Activated T-helper 1 cell treated with Interleukin-2 at 50 U/mL for 16 hours (primary cell): ENCODE measurements at regions not wholly inside any gene's neighbourhood (a gene's known extent, or its start where the extent isn't known, plus 50 kb on each side); places are given as distances from the start of the nearest gene placed in this dataset.

Experiments
- DNase-seq: peaks from one replicate; pipeline ENCODE4 v3.0.0-alpha.2; 2020; ENCODE audit warnings: low read depth

DNA sequence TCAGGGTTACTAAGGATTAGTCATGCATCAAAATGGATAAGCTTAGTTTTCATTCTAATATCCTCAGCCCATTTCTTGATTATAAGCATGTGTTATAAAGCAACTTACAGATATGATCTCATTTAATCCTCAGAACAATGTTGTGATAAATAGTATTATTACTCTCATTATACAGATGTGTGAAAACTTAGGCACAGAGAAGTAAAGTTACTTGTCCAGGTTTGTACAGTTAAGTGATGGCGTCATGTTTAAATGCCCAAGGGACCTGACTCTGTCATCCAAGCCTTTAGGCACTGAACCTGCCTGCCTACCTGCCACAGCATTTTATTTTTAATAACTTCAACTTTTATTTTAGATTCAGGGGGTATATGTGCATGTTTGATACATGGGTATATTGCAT lies 472.9 kb upstream of the SEMA6D start:
- no peak for DNase-seq

DNA sequence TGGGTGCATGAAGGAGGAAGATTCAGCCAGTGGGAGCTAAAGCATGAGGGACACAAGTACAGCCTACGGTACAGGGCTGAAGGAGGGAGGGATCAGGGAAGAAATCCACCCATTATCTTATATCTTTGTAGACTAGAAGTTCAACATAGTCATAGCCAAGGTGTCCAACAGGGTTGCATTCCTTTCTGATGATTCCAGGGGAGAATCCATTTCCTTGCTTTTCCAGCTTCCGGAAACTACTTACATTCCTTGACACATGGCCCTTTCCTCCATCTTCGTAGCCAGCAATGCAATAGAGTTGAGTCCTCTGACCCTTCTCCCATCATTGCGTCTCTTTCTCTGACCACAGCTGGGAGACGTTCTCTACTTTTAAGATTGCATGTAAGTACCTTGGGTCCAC lies 471.0 kb upstream of the SEMA6D start:
- no peak for DNase-seq

DNA sequence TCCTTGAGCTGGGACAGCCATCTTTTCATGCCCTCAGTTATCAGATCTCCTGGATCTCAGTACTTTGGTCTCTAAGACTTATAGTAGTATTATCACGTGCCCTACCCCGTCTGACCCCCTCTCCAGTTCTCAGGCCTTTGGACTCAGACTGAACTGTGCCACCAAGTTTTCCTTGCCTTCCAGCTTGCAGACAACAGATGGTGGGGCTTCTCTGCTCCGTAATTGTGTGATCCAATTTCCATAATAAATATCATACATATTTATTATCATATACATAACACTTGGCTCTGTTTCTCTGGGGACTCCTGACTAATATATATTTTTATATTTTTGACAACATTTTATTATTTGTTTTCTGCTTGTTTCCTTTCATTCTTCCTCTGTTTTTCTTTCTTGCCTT lies 458.8 kb upstream of the SEMA6D start:
- DNase-seq, result no peak

DNA sequence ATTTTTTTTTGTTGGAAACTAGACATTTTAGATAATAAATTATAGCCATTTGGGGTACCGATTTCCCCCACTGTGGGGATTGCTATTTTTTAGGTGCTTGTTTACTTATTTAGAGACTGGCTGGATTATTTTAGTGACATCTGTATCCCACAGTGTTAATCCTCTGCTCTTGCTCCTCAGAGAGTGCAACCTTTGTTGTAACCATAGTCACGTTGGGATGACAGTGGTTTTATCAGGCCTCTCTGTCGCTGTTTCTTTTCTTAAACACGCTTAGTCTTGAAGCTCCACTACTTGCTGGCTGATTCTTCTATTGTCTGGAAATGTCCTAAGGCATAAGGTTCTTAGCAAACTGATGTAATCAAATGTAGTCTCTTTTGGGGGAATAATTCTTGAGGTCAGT lies 451.6 kb upstream of the SEMA6D start:
- DNase-seq, result no peak

DNA sequence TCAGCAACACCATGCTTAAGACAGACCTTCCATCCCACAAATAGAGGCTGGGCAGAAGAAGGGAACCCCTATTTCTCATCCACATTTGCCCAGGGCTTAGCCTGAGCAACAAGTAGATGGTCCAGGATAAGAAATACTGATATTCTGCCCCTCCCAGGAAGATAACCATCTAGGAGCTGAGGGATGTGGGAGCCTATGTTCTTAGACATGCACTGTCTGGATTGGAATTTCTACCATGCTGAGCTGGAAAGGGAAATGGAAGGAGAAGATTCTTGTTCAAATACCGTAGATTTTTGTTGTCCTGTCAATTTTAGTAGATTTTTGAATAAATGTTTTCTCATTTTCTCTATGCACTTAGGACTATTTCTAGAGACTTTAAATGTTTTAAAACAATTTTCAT lies 450.7 kb upstream of the SEMA6D start:
- no peak for DNase-seq

DNA sequence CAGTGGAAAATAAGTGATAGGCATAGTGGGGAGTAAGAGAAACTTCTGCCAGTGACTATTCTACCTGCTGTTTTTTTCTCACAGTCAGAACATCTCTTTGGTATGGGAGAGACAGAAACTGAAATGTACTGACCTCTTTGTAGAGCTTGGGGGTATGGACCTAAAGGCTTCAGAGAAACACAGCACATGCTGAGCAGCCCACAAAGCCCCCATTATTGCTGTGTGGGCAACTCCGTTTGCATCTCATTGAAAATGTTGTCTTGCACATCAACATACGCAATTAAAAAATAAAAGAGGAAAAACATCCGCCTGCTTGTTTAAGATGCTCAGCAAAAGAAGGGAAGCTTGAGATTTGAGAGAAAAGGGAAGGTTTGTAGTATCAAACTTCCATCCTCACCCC lies 443.4 kb upstream of the SEMA6D start:
- no peak for DNase-seq

DNA sequence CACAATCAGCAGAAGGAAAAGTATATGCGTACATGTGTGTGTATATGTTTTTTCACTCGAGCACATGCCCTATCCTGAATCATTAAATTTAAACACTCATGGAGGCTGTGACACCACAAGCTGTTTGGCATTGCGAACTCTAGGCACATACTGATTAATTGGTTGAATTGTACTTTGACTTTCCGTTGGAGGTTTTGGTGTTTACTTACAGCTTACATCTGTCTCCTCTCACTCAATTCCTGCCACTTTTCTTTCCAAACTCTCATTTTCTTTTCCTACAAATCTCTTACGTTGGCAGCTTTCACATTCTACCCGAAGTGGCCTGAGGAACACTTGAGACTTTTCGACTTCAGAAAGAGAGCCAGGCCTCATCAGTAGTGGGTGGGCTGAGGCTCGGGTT lies 434.1 kb upstream of the SEMA6D start:
- no peak for DNase-seq

DNA sequence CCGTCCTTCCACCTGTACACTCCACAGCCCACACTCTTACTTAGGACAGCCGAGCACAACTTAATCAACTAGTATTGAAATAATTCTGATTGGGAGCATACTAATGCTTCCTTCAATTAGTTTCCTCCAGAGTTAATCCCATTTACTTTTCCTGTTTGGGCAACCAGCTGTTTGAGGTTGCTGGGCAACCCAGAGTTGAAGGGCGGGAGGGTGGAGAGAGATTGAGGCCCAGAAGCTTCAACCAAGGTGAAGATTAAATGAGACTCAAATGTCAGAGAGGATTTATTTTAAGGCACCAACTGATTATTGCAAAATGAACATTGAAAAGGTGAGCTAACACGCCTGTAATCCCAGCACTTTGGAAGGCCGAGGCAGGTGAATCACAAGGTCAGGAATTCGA lies 428.5 kb upstream of the SEMA6D start:
- DNase-seq, result no peak

DNA sequence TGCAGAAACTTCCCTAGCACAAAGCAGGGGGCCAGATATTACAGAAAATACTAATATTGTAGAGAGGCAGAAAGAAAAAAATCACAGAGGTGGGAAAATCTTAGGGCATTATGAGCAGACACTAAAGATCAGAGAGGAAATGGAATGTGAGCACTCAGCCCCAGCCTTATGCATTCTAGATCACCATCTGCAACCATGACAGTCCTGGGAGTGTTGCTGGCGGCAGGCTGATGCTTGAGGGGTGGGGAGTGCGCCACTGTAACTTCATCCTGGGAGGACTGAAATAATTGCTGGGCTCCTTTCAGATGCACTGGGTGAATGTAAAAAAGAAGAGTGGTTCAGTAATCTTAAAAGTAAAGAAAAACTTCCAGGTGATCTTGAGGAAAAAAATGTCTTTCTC lies 427.6 kb upstream of the SEMA6D start:
- no peak for DNase-seq

DNA sequence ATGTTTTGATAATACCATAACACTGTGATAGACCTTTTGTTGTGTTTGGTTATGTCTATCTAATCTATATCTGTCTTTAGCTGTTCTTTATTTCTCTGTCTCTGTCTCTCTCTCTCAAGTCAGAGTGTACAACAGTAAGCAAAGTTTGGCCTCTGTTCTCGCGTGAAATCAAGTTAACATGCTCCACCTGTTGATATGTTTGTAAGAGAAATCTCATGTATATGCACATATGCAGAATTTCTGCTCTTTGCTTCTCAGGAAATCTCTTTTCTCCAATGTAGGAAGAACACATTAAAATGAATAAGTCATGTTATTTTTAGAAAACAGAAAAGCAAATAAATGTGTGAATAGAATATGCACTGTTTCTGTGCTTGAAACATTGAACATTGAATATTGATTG lies 425.5 kb upstream of the SEMA6D start:
- no peak for DNase-seq

DNA sequence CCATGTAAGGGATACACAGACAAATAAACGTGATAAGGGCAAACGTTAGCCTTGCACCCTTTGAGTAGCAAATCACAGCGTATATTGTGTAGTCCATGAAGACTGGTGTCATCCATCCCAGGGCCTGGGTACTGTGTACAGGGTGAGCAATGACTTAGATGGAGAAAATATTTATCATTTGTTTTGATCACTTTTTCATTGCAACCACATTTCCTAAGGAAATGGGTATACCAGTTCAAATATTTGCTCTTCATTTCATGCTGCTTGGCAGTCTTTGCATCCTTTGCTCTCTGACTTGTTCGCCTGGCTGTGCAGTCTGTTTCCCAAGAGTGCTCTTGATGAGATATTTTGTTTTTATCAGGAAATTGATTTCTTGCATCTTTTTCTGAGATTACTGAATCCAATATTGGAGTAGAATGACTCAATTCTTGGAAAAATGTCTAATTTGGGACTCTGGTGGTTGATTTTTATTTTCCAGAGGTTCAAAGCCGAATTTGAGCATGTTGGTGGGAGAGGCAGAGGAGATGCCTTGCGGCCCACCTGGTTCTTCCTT lies 424.6 kb upstream of the SEMA6D start:
- DNase-seq, result no peak

DNA sequence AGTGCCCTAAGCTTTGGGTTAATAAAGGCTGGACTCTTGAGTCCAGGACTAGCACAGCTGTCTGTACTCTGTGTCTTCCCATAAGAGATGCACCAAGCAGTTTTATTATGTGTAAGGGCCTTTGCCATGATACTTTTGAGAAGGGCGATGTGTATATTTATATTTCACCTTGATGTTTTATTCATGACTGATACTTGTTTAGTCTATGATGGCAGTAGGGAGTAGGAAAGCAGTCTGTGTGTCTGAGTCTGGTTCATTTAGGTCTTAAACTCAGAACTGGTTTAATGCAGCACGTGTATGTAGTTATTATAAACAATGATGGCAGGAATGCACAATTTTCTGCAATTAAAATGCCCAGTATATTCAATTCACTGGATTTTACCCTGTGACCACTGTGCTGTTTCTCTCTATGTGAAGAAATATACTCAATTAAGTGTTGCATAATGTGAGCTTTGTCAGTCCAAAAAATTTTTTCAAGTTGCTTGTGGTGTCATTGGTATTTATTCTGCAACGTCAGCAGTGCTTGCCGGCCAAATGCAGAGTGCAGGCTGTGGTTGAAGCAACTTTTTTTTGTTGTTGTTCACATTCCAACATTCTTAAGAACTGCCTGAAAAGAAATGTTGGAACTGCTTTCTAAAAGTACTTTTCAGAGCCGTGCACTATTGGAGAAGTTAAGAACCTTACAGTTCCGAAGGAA lies 423.7 kb upstream of the SEMA6D start:
- no peak for DNase-seq

DNA sequence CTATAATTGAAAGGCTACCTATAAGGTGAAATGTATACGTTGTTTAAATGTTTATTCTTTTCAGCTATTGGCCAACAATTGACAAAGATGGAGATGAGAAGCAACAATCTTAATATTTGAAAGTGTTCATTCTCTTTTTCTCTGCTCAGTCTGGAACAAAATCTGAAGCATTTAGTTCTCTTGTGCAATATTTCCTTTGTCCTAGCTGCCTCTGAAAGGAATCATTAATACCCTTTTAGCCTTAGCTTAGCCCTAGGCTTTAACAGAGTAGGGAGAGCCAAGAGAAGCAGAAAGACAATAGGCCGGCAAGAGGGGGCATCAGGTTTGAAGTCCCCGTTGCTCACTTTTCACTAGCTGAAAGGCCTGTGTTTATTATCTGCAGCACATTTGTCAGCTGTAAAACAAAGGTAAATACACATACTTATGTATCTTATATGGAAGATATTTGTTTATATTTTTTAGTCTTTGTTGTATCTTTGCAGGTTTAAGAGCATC lies 422.5 kb upstream of the SEMA6D start:
- DNase-seq, result no peak

DNA sequence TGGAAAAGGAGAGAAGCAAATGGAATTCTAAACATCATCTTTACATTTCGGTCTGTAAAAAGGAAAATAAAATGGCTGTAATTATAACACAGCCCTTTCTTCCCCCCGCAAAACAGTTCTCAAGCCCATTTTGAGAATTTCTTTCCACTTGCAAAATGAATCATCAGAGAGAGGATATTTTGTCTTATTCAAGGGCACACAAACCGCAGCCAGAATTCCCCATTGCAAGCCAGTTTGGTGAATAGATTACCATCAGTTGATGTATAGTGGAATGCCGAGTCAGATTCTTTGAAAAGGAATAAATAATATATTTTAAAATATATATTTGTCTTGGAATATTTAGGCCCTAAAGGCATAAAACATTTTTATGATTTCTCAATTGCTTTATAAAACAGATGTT lies 420.4 kb upstream of the SEMA6D start:
- no peak for DNase-seq

DNA sequence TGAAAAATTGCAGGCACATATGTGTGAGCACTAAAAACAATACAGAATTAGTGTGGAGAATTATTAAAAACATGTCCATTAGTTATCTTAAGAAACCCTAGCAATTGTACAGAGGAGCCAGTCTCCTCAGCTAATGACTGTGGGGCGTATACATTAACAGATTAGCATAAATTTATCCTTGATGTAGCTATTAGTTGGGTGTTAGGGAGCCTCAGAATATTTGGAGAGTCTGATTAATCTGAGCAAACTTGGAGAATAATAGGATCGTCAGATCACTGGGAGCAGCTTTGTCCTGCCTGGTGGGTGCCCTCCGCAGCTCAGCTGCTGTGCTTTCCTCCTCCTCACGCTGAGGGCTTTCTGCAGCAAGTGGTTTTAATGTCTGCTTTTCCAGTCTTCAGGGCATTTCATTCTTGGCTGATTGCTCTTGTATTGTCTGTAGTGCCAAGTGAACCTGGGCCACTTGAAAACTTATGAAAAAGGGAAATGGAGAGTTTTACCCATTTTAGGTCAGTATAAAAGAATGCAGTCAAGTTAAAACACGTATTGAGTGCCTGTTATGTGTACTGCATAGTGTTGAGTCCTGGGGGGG lies 417.4 kb upstream of the SEMA6D start:
- DNase-seq, result no peak

DNA sequence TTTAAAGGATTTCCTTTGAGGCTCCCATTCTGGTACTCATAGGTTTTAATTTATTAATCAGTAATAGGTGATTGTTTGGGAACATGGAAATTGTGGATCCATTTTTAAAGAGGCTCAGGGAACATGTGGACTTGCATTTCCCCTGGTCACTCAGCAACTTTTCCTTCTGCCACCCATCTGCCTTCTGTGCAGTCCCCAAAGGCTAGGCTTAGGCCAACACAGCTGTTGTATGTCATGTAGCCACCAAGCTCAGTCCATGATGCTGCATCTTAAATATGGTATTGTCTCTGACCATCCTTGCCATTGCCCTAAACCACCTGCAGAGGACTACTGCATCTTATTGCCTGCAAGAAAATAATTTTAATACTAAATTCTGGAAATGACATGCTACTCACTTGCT lies 416.7 kb upstream of the SEMA6D start:
- DNase-seq, result no peak

DNA sequence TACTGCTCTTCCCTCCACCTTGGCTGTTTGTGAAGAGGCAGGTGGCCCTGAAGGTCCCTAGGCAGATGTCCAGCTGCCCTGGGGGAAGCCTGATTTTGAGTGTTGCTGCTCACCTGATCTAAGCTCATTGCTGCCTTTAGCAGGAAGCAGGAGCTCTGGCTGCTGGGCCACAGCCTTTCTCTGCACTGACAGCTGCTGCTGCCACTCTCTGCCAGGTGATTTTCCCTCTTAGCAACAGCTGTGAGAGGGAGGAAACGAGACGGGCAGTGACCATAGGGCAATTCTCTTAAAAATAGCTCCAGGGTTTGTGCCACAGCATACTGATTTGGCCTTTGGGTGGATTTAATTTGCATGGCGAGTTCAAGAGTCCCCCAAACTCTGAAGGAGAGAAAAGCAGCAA lies 415.8 kb upstream of the SEMA6D start:
- DNase-seq, result no peak

DNA sequence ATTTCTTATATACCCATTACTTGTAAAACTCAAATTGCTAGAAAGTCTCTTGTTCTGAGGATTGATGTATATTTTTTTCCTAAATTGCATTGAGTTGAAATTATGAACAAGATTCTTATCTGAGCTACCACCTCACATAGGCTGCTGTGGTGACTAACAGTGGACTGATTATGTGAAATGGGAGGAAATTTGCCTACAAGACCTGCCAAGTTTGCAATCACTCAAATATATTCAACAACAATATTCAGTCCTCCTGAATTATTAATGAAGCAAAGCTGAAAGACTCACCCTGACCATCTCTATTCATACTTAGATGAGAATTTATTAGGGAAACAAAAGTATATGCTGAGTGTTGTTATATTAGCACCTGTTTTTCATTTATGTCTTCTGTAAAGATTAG lies 412.6 kb upstream of the SEMA6D start:
- no peak for DNase-seq

DNA sequence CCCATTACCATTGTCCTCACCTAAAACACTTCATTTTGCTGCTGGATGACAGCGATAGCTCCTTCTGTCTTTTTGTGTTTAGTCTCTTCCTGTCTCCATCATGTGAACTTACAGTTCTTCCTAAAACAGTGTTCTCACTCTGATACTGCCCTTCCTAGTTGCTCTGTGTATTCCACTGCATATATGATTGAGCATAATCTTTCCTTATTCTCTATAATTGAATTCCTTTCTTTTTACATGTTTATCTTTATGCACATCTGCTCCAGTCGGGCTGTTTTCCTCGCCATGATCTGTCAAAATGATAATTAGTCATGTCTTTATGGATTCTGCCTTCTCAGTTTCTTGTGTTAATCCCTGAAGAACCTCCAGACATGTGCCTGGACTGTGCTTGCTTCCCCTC lies 405.1 kb upstream of the SEMA6D start:
- DNase-seq, result no peak

DNA sequence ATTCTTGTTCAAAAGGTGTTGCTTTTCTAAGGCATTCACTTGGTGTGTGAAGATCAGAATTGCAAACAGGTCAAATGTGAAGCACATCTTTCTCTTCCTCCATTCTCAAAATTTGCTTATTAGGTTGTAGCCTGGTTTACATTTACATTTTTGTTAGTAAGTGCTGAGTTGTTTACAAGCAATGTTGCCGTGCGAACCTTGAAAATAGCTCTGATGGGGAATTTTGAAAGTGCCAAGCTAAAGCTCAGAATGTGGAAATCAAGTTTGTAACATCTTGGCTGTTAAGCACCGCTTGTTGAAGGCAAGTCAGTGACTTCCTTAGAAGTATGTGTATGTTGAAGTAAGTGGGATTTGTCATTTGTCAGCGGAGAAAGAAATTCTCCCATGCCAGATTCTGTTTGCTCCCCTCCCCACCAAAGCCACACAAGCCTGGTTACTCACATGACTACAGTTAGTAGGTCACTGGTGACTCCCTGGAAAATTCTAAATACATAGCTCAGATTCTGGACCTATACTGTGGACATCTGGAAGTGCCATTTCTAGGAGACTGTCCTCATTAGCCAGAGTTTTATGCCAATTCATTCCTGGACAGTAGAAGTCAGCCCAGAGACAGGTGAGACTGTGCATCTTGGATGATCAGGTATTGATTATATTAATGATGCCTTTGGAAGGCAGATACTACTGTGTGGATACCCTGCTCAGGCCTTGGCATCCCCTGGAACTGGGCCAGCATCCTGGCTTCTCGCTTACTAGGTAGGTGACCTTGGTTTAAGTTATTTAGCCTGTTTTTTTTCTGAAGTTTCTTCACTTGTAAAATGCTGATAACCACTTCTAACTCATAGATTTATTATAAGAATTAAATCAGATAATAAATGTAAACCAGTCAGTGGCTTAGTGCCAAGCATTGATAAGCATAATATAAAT lies 390.6 kb upstream of the SEMA6D start:
- no peak for DNase-seq

DNA sequence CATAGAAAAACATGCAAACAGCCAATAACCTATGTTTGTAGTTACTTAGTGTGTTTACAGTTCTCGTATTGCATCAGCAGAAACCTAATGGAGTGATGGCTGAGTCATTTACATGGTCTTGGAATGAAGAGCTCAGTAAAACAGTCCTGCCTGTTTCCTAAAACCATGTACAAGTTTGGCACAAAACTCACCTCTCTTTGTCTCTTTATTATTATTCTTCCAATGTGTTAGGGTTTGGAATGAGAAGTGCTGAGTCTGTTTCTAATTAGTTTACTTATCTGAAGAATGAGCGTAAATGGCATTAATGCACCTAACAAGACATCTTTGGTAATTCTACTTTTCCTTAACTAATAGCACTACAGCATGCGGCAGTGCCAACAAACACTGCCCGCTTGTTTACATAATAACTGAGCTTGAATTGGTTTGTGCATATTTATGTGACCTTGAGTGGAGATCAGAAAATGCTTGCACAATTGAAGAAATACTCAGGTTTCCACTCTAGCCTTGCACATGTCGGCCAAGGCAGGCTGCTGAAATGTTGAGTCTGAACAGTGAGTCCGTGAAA lies 385.4 kb upstream of the SEMA6D start:
- no peak for DNase-seq

DNA sequence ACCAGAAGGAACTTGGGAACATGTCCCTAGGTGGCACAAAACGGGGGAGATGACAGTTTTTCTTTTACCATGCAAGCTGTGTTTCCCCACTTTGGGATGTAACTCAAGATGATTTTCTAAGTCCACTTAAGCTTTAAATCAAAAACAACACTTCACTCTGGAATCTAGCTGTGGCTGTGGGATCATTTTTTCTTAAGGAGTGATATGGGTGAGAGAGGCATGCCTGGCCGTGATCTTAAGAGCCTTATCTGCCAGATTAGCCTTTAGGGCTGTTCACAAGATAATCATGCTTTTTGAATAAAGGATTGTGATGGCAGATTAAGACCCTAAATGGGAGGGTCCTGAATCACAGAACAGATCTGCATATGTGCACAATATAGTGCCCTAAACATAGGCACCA lies 384.8 kb upstream of the SEMA6D start:
- DNase-seq, result no peak

DNA sequence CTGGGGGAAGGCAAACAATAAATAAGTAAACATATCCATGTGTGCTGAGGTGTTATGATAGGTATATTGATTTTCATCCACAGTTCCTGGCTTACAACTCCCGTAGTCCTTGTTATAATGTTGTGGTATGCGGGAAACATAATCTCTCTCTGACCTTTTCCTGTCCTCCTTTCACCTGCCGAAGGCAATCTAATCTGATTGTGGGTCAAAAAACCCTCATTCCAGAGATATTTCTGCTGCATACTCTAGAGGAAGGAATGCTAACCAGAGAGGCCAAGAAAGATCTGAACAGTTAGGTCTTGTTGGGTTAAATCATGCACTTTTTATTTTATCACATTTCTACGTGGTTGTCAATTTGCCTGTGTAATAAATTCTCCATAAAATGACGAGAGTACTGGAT lies 383.6 kb upstream of the SEMA6D start:
- DNase-seq, result no peak
